Activated T-helper 17 cell treated with anti-CD3 and anti-CD28 coated beads, Interleukin-2, amount 50 U/mL, for 72 hours (primary cell): ENCODE measurements at regions not wholly inside any gene's neighbourhood (a gene's known extent, or its start where the extent isn't known, plus 50 kb on each side); places are given as distances from the start of the nearest gene placed in this dataset.

Experiments used
- ATAC-seq: fragments of 150-1000 bp; cut with Tn5 transposase; replicated peaks from 2 replicates; pipeline ENCODE4 v1.10.0; 2021; ENCODE audit warnings: mild to moderate bottlenecking, moderate library complexity
- H3K27ac Mint-ChIP-seq: one replicate; pipeline ENCODE4 v1.8.0; 2022; ENCODE audit warnings: mixed read lengths
- H3K27me3 Mint-ChIP-seq: one replicate; pipeline ENCODE4 v1.8.0; 2022; ENCODE audit warnings: mixed read lengths
- H3K36me3 Mint-ChIP-seq: one replicate; pipeline ENCODE4 v1.8.0; 2022; ENCODE audit warnings: low read depth, mild to moderate bottlenecking, mixed read lengths
- H3K4me1 Mint-ChIP-seq: one replicate; pipeline ENCODE4 v1.8.0; 2022; ENCODE audit warnings: mixed read lengths
- H3K4me3 Mint-ChIP-seq: one replicate; pipeline ENCODE4 v1.8.0; 2022; ENCODE audit warnings: mild to moderate bottlenecking, mixed read lengths
- H3K9me3 Mint-ChIP-seq: one replicate; pipeline ENCODE4 v1.8.0; 2022; ENCODE audit warnings: mixed read lengths

- ATAC-seq = no peak
- no peak overlapping the region for H3K27ac Mint-ChIP-seq
- H3K9me3 Mint-ChIP-seq = no peaks in the 10 kb centered on the region
- no peak overlapping the region for H3K4me3 Mint-ChIP-seq
- peaks cover 5% of the 10 kb centered on the region for H3K4me1 Mint-ChIP-seq
- no peaks in the 10 kb centered on the region for H3K27me3 Mint-ChIP-seq
- no peaks in the 10 kb centered on the region for H3K36me3 Mint-ChIP-seq
These were observed 291.0 kb upstream of the ACVR2A start for GRCh38 chr2:147553775-147554271.

DNA sequence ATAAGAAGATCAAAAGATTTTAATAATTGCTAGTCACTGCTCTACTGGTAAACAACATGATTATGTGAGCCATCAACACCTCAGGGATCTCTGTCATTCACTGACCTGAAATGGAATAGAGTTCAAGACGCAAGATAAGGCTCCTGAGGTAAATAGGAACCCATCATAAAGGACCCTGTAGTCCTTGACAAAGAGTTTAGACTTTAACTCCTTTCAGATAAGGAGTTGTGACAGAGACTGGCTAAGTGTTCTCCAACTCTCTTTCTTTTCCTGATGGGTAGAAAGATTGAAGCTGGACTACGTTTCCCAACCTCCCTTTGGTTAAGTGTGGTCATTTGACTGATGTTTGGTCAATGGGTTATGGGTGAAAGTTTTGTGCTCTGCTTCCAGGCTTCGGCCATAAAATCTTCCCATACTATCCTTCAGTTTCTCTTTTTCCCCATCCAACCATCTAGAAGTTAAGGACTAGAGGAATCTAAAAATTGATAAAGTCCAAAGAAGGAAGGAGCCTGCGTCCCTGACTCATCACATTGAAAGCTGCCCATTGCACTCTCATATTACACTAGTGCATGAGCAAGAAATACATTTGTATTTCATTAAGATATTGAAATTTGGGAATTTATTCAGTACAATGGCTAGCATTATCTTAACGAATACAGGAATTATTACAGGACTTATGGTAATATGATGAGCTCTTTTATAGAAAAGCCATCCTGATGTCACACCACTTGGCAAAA, 293.7 kb upstream of the ACVR2A start:
- H3K36me3 Mint-ChIP-seq = no peaks in the 10 kb centered on the region
- H3K27ac Mint-ChIP-seq = no peak overlapping the region
- H3K27me3 Mint-ChIP-seq = no peaks in the 10 kb centered on the region
- no peak overlapping the region for H3K4me3 Mint-ChIP-seq
- H3K9me3 Mint-ChIP-seq = no peaks in the 10 kb centered on the region
- no peak for ATAC-seq
- no peaks in the 10 kb centered on the region for H3K4me1 Mint-ChIP-seq

GRCh38 chr2:147549054-147549453, 295.8 kb upstream of the ACVR2A start:
- H3K27me3 Mint-ChIP-seq = no peaks in the 10 kb centered on the region
- ATAC-seq = no peak
- H3K36me3 Mint-ChIP-seq = no peaks in the 10 kb centered on the region

GRCh38 chr2:147548451-147548850, 296.4 kb upstream of the ACVR2A start:
- Mint-ChIP-seq H3K36me3 (no peaks in the 10 kb centered on the region), H3K27me3 (no peaks in the 10 kb centered on the region), H3K4me1 (no peaks in the 10 kb centered on the region), H3K4me3 (no peak overlapping the region), H3K9me3 (no peaks in the 10 kb centered on the region), H3K27ac (no peak overlapping the region)
- no peak for ATAC-seq

More at GRCh38 chr2:147549054-147549453, 295.8 kb upstream of the ACVR2A start:
- Mint-ChIP-seq H3K4me1 (no peaks in the 10 kb centered on the region), H3K27ac (no peak overlapping the region), H3K9me3 (no peaks in the 10 kb centered on the region), H3K4me3 (no peak overlapping the region)

DNA sequence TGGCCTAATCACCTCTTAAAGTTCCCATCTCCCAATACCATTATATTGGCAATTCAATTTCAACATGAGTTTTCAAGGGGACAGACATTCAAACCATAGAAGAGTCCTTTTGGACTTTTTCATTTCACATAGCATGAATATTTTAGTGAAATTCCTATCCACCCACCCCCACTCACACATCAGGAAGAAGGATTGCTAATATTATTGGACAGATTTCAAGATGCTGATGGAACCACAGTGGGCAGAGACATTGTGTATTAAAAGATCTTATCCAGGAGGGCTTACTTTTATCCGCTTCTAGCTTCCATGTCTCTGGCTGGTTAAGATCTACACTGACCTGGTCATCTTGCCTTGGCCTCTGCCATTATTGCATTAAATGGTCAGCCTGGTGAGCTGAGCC, 297.4 kb upstream of the ACVR2A start:
- Mint-ChIP-seq H3K4me3 (no peak overlapping the region), H3K27me3 (no peaks in the 10 kb centered on the region), H3K27ac (no peak overlapping the region), H3K4me1 (no peaks in the 10 kb centered on the region), H3K9me3 (no peaks in the 10 kb centered on the region), H3K36me3 (no peaks in the 10 kb centered on the region)
- no peak for ATAC-seq

- Mint-ChIP-seq H3K36me3 (no peaks in the 10 kb centered on the region), H3K9me3 (no peaks in the 10 kb centered on the region), H3K27ac (no peak overlapping the region), H3K4me1 (no peaks in the 10 kb centered on the region), H3K4me3 (no peak overlapping the region), H3K27me3 (no peaks in the 10 kb centered on the region)
- ATAC-seq = no peak
These were observed 298.7 kb upstream of the ACVR2A start for GRCh38 chr2:147546109-147546508.

- H3K9me3 Mint-ChIP-seq = peaks cover 4% of the 10 kb centered on the region
- H3K27me3 Mint-ChIP-seq = no peaks in the 10 kb centered on the region
- ATAC-seq = no peak
- H3K27ac Mint-ChIP-seq = no peak overlapping the region
- H3K36me3 Mint-ChIP-seq = no peaks in the 10 kb centered on the region
- no peak overlapping the region for H3K4me3 Mint-ChIP-seq
- no peaks in the 10 kb centered on the region for H3K4me1 Mint-ChIP-seq
These were observed 301.8 kb upstream of the ACVR2A start for GRCh38 chr2:147543056-147543455.

- no peak overlapping the region for H3K27ac Mint-ChIP-seq
- ATAC-seq = no peak
- no peak overlapping the region for H3K4me3 Mint-ChIP-seq
- no peaks in the 10 kb centered on the region for H3K36me3 Mint-ChIP-seq
- no peaks in the 10 kb centered on the region for H3K4me1 Mint-ChIP-seq
- H3K27me3 Mint-ChIP-seq = no peaks in the 10 kb centered on the region
- H3K9me3 Mint-ChIP-seq = peaks cover 4% of the 10 kb centered on the region
These were observed 302.5 kb upstream of the ACVR2A start for GRCh38 chr2:147542351-147542750.

- H3K4me1 Mint-ChIP-seq = no peaks in the 10 kb centered on the region
- H3K27me3 Mint-ChIP-seq = no peaks in the 10 kb centered on the region
- no peak overlapping the region for H3K4me3 Mint-ChIP-seq
- H3K36me3 Mint-ChIP-seq = no peaks in the 10 kb centered on the region
- no peak overlapping the region for H3K27ac Mint-ChIP-seq
- ATAC-seq = no peak
- peaks cover 4% of the 10 kb centered on the region for H3K9me3 Mint-ChIP-seq
These were observed 303.5 kb upstream of the ACVR2A start for GRCh38 chr2:147541314-147541713.

DNA sequence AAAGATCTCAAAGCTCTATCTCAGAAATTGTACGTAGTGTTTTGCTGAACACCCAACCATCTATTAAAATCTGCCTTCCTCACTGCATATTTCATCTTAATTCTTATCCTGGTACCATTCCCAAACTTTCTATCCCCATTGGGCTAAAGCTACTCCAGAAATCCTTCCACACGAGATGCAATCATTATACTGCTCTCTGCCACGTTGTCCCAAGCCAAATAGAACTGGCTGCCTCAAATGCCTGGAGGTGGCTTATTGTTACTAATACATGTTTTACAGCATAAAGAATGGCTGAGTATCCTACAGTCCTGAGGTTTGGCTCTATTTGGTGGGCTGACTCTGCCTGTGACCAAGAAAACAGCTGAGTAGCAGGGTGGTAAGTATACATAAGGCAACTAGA, 306.0 kb upstream of the ACVR2A start:
- Mint-ChIP-seq H3K9me3 (peaks cover 4% of the 10 kb centered on the region), H3K27ac (no peak overlapping the region), H3K36me3 (no peaks in the 10 kb centered on the region), H3K27me3 (no peaks in the 10 kb centered on the region), H3K4me1 (no peaks in the 10 kb centered on the region), H3K4me3 (no peak overlapping the region)
- ATAC-seq = no peak

DNA sequence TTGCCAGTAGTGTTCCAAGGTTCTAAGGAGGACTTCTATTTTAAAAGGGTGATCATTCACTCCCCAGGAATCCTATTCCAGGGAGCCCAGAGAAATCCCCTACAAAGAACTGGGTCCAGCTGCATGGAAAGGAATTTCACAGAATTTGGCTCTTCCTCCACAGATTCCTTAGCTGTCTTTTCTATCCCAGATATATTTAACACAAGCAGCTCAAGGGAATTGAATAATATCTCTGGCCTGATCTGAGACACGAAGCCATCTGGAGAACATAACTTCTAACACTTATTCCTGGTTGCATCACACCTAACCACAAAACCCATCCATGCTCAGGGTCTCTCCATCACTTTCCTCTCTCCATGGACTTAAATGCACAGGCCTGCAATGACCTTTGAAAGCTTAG, 306.7 kb upstream of the ACVR2A start:
- Mint-ChIP-seq H3K27me3 (no peaks in the 10 kb centered on the region), H3K4me1 (no peaks in the 10 kb centered on the region), H3K27ac (no peak overlapping the region), H3K36me3 (no peaks in the 10 kb centered on the region), H3K4me3 (no peak overlapping the region), H3K9me3 (peaks cover 4% of the 10 kb centered on the region)
- ATAC-seq = no peak

- H3K27ac Mint-ChIP-seq = no peak overlapping the region
- peaks cover 2% of the 10 kb centered on the region for H3K4me1 Mint-ChIP-seq
- no peaks in the 10 kb centered on the region for H3K9me3 Mint-ChIP-seq
- H3K4me3 Mint-ChIP-seq = no peak overlapping the region
- H3K27me3 Mint-ChIP-seq = no peaks in the 10 kb centered on the region
- H3K36me3 Mint-ChIP-seq = no peaks in the 10 kb centered on the region
- ATAC-seq = no peak
These were observed 313.6 kb upstream of the ACVR2A start for GRCh38 chr2:147531269-147531668.

- Mint-ChIP-seq H3K27ac (no peak overlapping the region), H3K9me3 (no peaks in the 10 kb centered on the region), H3K4me3 (no peak overlapping the region), H3K4me1 (peaks cover 6% of the 10 kb centered on the region), H3K27me3 (no peaks in the 10 kb centered on the region), H3K36me3 (no peaks in the 10 kb centered on the region)
- ATAC-seq = no peak
These were observed 314.8 kb upstream of the ACVR2A start for GRCh38 chr2:147530033-147530432.

DNA sequence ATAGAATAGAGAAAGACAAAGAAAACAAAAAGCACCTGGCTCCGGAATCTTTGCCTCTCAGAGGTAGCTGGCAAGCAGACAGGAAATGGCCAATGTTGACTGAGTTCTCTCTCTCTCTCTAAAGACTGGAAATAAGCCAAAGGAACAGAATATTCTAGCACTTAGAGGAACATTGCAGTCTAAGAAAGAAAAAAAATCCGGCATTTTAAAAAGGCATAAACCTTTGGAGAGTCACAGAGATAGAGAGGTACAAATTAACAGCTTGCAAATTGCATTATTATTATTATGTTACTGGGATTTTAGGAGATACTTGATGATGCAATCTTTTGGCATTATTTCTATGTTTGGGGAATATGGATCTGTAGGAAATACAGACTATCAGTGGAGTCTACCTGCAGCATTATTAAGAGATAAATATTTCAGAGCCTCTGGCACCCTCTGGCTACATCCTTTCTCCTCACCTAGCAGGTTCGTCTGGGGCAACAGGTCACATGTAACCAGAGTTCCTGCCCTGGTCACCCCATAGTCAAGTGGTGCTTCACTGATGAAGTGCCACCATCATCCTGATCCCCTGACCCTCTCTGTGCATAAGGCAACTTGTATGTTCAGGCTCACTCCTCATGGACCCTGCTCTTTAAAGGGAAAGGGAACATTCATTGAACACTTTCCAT, 318.9 kb upstream of the ACVR2A start:
- Mint-ChIP-seq H3K4me3 (no peak overlapping the region), H3K36me3 (no peaks in the 10 kb centered on the region), H3K27ac (no peak overlapping the region), H3K4me1 (peaks cover 6% of the 10 kb centered on the region), H3K27me3 (no peaks in the 10 kb centered on the region), H3K9me3 (no peaks in the 10 kb centered on the region)
- no peak for ATAC-seq

DNA sequence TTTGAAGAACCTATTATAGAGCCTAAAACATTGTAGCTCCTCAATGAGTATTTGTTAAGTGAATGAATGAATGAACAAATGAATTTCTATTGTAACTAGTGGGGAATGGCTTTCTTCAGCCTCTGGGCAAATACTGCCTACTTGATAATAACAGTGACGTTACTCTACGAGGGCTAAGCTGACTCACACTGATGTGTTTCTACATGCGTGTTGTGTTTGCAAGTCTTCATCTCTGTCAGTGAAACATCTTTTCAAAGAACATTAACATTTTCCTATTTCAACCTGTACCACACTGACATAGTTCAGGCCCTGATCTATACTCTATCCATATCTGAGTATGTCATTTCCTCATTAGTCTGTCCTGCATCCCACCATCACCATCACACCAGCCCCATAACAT, 319.9 kb upstream of the ACVR2A start:
- Mint-ChIP-seq H3K27me3 (no peaks in the 10 kb centered on the region), H3K4me1 (peaks cover 6% of the 10 kb centered on the region), H3K36me3 (no peaks in the 10 kb centered on the region), H3K27ac (no peak overlapping the region), H3K4me3 (no peak overlapping the region), H3K9me3 (no peaks in the 10 kb centered on the region)
- no peak for ATAC-seq
